Hippocampal formation (tissue), 2 donors: ENCODE measurements at regions not wholly inside any gene's neighbourhood (a gene's known extent, or its start where the extent isn't known, plus 50 kb on each side); places are given as distances from the start of the nearest gene placed in this dataset.

ENCODE experiments used
- DNase-seq, 2 donors: peaks; one replicate each; lab custom pipeline; 2025; lab: John Stamatoyannopoulos, UW

DNA sequence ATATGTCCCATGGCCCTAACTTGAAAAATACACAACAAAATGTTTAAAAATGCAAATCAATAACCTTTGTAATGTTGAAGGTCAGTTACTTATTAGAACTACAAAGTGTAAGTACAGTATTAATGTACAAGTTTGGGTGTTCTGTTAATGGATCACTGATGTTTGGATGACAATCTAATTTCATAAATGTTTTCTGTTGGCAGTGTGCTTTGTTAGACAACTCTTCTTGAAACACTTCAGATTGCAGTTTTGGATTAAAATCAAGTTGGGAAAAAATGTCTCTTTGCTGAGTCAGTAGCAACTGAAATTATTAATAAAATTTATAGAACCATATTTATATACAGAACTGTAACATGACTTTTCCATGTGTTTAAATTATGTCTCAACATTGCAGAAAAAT lies 1063.5 kb upstream of the PCDH9 start:
- no peak for DNase-seq

DNA sequence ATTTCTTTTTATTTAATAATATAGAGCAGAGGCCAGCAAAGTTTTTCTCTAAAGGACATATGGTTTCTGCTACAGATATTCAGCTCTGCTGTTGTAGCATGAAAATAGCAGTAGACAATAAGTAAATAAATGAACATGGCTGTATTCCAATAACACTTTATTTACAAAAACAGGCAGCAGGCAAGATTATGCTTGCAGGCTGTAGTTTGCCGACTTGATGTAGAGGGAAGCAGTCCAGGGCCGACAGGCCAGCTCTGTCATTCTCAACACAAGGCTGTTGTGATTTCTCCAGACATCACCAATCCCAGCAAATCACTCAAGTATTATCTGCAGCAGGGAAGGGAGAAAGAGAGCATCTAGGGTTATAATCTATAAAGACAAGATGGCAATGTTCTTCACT lies 1062.5 kb upstream of the PCDH9 start:
- no peak for DNase-seq

DNA sequence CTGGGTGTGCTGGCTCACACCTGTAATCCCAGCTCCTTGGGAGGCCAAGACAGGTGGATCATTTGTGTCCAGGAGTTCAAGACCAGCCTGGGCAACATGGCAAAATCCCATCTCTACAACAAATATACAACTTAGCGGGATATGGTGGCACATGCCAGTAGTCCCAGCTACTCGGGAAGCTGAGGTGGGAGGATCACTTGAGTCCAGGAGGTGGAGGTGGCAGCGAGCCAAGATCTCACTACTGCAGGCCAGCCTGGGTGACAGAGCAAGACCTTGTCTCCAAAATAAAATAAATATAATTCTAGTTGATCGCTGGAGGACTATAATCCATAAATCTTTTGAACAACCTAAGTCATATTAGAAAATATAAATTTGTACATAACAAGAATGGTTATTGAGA lies 1061.5 kb upstream of the PCDH9 start:
- no peak for DNase-seq

DNA sequence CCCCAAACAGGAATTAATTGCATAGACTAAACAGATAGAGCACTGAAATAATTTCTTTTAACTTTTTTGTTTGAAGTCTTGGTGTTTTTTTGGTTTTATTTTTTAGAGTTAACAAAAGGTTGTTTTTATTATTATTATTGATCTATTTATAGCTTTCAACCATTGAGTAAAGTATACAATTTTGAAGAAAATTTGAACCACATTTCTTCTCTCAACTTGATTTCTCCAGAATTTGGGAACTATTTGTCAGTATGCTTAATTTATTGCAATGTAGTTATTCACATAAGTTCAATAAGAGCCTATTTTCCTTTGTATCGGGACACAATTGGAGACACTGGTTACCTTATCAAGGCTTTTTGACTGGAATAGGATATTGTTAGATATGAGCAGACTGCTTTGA lies 1045.6 kb upstream of the PCDH9 start:
- no peak for DNase-seq

DNA sequence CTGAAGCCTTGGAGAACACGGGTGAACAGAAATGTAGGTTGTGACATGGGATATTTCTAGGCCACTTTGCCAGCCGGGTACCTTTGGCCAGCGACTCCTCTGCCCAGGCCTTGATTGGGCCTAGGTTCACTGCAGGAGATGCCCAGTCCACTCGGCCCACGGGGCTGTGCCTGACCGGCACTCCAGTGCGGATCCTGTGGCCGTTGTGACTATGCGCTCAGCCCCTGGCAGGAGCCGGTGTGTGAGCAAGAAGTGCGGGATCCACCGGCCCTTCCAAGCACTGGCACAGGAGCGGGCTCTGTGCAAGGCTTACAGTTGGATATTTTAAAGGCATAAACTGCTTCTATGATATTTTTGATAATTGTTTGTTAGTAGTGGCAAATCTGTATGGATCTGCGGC lies 1042.5 kb upstream of the PCDH9 start:
- no peak for DNase-seq

DNA sequence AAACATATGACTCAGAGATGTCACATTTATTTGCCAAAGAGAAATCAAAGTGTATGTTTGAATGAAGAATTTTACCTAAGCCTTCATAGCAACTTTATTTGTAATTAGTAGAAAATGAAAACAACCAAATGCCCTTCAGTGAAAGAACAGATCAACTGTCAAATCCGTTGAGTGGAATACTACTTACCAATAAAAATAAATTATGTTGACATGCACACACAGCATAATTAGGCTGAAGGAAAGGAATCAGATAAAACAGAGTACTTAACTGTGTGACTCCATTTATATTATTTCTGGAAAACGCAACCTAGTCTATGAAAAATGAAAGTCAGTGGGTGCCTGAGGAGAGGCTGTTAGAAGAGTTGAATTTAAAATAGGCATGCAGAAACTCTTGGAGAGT lies 1034.6 kb upstream of the PCDH9 start:
- DNase-seq: no peak

DNA sequence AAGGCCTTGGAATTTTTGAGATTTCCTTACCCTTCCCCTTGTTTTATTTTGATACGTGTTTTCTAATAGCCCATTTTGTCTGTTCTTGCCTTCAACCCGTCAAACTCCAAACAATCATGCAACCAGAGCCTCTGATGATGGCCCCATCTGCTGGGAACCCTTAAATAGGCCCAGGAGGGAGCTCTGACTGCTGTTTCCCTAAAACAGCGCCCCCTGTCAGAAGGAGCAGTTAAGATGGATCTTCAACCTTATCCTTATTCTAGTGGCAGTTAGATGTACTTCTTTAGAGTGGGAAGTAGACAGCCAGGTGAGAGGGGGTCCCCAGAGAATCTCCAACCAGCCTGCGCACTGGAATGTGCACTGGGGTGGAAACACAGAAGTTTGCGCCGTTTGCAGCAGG lies 1031.0 kb upstream of the PCDH9 start:
- DNase-seq: no peak

DNA sequence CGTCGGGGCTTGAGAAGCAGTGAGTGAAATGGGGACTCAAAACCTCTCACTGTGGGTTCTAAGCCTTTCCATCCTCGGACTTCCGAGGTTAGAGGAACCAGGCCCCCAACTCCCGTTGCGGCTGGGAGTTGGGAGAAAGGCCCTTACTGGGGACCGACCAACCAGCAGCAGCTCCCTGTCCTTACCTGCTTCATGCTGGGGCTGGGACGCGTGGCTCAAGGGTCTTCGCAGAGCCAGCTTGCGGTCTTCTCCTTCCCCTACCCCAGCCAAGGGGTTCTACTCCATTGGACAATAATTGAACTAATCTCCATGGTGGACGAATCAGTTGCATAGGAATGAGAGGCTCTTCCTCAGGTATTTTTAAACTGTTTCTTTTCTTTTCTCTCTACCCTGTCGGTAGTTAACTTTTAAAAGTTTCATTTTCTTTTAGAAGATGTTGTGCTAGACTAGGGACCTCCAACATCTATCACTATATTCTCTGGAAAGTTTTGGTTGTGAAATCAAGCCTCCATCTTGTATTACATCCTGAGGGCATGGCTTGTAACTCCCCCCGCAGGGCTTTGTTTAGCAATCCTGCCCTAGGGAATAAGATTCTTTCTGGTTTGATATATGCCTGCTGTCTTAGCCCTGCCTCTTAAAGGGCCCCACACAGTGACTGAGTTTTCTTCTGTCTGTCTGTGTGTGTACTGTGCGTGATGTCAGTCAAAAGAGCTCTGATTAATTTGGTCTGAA lies 1027.1 kb upstream of the PCDH9 start:
- no peak for DNase-seq

DNA sequence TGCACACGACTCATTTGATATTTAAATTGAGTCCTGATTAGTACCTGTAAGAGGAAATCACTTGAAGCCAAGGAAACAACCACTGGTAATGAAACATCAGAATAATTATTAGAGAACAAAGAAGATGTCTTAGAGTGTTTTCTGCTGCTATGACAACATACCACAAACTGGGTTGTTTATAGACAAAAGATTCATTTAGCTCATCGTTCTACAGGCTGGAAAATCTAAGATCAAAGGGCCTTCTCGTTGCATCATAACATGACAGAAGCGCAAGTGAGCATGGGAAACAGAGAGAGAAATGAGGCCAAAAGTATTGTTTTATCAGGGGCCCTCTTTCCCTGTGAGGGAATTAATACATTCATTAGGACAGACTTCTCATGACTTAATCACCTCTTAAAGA lies 1024.0 kb upstream of the PCDH9 start:
- no peak for DNase-seq

DNA sequence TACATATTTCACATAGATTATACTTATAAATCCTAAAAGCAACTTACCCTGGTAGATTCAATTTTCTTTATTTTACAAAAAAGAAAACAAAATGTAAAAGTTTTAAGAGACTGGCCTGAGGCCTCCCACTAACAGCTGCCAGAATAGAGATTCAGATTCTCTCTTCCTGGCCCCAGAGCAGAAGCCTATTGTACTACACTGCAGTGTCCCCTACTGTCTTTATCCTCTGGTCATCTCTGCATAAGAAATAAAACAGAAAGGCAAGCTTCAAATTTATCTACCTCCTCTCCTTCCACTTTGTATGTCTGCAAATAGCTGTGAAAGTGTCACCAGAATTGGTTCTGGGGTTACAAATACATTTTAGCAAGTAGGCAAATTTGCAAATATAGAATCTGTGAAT lies 1004.1 kb upstream of the PCDH9 start:
- DNase-seq: no peak

DNA sequence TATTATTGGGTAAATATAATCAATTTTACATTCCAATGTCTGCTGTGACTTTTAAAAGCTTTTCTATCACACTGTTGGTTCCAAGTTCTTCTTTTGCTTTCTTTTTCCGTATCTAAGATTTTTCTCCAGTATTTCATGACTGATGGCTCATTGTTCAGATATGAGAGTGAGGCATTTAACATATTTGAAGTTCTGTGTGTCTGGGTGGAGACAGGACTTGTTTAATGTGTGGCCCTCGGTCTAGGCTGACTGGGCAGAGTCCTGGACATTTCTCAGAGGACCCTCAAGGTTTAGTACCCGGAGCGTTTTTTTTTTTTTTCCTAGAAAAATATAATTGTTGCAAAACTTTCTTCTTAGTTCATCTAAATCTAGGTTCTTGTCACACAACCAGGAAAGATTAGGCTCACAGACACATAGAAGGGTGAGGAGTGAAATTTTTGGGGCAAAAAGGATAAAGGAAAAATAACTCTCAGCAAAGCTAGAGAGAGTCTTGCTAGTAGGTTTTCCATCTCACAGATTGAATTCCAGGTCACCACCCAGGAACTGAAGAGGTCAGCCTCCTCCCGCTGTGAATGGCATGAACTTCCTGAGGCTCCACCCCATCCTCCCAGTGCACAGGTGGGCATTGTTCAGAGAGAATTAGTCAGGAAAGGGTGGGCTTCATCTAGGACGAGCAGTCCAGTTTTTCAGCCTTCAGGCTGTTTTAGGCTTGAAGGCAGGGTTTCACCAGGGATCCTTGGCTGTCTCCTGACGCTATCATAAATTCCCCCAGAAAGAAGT lies 1002.4 kb upstream of the PCDH9 start:
- DNase-seq: no peak

DNA sequence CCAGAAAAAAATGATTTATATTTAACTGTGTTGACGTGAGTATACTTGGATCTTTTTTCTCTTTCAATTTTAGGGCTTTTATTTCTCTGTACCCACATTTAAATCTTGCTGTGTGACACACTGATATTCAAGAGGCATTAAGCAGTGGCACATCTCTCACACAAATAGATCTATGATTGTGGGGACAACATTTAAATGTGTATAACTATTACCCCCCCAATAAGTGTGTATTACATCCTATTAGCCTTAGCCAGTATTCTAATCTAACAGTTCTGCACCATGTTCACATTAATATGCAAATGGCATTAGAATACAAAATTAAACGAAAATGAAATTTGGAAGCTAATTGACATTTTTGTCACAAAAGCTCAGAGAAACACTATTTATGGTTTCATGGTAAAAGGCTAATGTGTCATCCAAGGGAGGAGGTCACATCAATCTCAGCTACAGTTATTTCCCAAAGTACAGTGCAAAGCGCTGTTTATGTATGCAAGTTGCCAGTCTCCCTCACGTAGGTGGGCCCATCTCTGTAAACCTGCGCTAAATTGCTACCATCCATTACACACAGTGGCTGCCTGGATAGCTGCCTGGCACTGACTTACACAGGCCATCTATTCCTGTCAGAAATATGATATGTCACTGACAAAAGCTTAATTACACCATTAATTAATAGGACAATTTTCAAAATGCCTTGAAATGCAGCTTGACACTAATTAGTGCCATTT lies 984.7 kb upstream of the PCDH9 start:
- no peak for DNase-seq

DNA sequence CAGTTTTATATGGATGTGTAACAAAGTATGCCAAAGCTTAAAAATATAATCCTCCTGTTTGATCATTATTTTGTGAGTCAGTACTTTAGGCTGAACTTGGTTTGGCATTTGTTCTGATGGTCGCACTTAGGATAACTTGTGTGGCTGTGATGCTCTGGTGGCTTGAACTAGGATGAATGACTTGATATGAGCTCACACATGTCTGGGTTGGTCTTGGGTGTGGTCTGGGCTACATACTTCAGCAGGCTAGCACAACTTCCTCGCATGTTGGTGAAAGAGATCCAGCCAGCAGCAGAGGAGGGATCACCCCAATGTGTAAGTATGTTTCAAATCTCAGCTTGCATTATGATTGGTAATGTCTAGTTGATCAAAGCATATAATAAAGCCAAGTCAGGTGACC lies 969.1 kb upstream of the PCDH9 start:
- DNase-seq: no peak

DNA sequence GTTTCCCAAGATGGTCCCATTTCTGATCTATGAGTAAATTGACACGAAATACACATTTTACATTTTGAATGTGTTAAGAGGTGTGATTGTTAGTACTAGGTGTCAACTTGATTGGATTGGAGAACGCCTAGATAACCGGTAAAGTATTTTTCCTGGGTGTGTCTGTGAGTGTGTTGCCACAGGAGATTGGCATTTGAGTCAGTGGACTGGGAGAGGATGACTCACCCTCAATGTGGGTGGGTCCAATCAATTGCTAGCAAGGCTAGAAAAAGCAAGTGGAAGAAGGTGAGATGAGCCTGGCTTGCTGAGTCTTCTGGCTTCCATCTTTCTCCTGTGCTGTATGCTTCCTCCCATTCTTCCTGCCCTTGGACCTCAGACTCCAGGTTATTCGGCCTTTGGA lies 960.7 kb upstream of the PCDH9 start:
- DNase-seq: no peak

DNA sequence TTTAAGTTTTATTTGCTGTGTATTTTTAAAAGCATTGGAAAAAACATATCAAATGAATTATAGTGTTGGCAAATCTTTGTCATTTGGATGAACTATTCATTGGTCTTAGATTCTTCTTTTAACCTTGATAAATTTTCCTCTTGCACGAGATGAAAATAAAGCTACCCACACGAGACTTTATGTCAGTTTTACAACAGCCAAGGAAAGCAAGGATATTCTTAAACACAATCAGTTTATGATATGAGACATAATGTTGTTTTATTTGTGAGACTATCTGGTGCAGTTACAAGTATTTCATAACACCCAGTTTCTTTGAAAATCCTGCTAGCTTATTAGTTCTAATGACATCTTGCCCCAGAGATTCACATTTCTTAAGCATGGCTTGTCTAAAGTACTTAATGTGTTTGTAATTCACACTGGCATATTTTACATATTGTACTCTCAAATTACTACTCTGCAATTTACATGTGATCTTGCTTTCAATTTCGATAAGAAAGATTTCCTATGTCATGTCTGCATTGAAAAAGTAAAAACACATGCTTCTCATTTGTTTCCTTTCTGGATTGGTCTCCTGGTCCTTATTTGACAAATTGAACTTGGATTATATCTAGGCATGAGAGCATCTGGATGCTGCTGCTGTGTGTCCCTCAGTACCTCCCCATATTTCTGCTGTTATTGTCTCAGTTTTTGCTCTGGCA lies 955.5 kb upstream of the PCDH9 start:
- DNase-seq: no peak

DNA sequence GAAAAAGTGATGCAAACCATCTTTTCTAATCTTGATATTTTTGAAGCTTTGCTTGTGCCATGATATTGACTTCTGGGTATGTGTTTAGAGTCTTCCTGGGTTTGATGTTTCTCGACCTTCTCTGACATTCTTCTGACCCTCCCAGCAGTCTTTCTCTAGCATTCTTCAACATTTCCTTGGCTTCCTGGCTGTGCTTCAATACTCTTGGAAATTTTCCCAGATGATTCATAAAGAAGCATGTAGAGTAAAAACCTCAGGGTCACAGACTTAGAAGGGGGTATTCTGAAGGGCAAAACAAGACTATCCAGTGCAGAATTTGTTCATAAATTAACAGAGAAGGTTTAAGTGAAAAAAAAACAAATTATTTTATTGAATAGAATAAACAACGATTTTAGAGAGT lies 946.3 kb upstream of the PCDH9 start:
- DNase-seq: no peak

DNA sequence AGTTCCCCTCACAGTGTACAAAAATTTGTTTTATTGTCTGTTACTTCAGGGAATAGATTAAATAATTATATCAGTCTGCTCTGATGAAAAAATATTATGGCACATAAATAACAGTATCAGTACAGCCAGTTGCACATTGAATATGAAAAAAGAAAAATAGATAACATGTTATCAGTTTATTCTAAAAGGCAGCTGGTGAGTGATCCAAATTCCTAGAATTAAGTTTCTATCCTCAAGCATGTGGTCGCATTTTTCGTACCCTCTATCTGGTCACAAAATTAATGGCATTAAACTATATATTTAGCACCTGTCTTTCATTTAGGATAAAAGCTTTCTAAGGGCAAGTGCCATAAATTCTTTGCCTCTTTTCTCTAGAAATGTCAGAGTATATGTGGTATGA lies 944.8 kb upstream of the PCDH9 start:
- no peak for DNase-seq

DNA sequence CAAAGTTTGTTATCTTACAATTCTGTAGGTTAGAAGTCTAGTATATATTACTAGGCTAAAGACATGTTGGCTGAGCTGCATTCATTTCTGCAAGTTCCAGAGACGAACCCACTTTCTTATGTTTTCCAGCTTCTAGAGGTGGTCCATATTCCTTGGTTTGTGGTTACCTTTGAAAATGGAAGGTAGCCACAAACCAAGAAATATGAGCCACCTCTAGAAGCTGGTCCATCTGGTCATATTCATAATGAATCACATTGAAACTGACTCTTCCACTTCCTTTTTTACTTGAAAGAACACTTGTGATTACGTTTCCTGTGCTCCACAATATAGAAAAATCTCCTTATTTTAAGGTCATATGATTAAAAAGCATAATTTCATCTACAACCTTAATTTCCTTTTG lies 943.0 kb upstream of the PCDH9 start:
- no peak for DNase-seq

DNA sequence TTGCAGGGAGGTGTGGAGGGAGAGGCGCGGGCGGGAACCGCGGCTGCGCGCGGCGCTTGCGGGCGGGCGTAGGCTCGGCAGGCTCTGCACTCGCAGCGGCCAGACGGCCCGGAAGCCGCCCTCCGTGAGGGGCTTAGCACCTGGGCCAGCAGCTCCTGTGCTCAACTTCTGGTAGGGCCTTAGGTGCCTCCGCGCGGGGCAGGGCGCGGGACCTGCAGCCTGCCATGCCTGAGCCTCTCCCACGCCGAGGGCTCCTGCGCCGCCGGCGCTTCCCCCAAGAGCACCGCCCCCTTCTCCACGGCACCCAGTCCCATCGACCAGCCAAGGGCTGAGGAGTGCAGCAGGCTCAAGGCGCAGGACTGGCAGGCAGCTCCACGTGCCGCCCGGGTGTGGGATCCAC lies 940.8 kb upstream of the PCDH9 start:
- no peak for DNase-seq

DNA sequence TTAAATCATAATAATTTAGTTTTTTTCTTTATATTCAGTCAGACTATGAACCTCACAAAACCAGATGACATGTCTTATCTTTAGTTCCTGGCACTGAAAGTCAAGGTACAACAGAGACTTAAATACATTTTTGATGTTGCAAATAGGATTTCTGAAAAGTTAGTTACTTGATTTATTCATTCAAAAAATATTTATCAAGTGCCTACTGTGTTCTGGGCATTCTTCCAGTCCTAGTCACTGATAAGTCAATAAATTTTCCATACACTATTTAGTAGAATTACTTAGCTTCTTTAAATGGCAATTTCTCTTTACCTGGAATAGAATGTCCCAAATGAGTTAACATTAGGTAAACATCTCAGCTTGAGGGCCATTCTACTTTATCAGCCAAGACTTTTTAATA lies 938.3 kb upstream of the PCDH9 start:
- no peak for DNase-seq

DNA sequence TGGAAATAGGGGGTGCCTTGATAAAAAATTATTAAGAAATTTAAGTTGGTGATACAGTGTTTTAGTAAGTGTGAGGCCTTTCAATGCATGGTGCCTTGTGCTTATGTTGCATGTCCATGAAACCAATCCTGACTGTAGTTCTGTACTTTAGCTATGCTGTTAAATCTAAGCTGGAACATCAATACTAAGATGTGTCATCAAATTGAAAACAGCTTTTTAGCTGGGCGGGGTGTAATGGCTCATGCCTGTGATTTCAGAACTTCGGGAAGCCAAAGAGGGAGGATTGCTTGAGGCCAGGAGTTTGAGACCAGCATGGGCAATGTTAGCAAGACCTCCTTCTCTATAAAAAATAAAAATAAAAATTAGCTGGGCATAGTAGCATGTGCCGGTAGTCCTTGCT lies 930.3 kb upstream of the PCDH9 start:
- no peak for DNase-seq

DNA sequence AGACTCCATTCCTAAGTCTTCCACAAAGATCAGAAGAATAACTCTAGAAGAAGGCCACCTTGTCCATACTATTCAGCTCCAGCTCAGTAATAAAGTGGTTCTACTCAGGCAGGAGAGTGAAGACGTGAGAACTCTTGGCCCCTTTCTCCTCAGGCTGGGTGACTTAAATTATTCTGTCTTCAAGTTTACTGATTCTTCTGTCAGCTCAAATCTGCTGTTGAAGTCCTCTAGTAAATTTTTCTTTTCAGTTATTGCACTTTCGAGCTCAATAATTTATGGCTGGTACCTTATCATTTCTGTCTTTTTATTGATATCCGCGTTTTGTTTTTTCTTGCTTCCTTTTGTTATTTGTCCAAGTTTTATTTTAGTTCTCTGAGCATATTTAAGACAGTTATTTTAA lies 922.3 kb upstream of the PCDH9 start:
- no peak for DNase-seq

DNA sequence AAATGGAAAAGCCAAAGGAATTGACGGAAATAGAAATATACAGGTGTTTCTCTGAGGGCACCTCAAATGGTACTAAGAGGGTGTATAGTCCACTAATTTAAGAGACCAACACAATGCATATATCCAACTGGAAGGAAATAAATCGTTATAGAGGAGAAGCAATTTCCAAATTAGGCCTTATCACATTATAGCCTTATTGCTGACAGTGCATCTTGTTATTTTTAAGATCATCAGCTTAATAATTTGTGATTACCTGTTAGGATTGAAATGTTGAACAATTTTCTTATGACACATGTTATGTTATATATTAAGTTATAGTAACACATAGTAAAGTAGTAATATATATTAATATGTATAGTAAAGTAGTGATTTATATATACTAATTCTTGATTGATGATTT lies 915.7 kb upstream of the PCDH9 start:
- DNase-seq: no peak
